IMR-90 (cell line): ENCODE measurements at regions not wholly inside any gene's neighbourhood (a gene's known extent, or its start where the extent isn't known, plus 50 kb on each side); places are given as distances from the start of the nearest gene placed in this dataset.

Experiments used
- CTCF ChIP-seq: conservative IDR thresholded peaks from 2 replicates; pipeline ENCODE4 v1.5.1; 2012; ENCODE audit warnings: mild to moderate bottlenecking, low read depth, low read length, improper control_type of control experiment
- ELK1 ChIP-seq: fragments of 150-350 bp; IDR thresholded peaks from 2 replicates; pipeline ENCODE4 v1.6.1; 2016; ENCODE audit warnings: low read depth, mild to moderate bottlenecking, low read length, moderate library complexity, borderline replicate concordance
- NFE2L2 ChIP-seq: fragments of 150-350 bp; IDR thresholded peaks from 2 replicates; pipeline ENCODE4 v1.6.1; 2016; ENCODE audit warnings: low read depth, mild to moderate bottlenecking, low read length
- POLR2A ChIP-seq: IDR thresholded peaks from 2 replicates; pipeline ENCODE4 v1.6.1; 2012; ENCODE audit warnings: mild to moderate bottlenecking, low read depth, low read length
- RAD21 ChIP-seq: IDR thresholded peaks from 2 replicates; pipeline ENCODE4 v1.6.1; 2012; ENCODE audit warnings: low read length, improper control_type of control experiment
- USF2 ChIP-seq: fragments of 150-350 bp; IDR thresholded peaks from 2 replicates; pipeline ENCODE4 v1.6.1; 2017; ENCODE audit warnings: mild to moderate bottlenecking, antibody characterized with exemption, low read length, low read depth

DNA sequence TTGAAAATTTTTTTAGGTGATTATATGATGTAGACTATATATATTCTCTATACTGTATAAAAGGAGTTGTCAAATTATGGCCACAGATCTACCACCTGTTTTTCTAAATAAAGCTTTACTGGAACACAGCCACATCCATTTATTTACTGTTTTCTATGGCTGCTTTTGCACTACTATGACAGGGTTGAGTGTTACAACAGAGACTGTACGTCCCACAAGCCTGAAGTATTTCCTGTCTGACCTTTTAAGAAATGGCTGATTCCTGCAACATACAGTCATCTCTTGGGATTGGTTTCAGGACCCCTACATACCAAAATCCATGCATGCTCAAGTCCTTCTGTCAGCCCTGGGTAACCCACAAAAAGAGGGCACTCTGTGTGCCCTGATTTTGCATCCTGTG lies 508.3 kb downstream of the TSN start:
- TF ChIP-seq CTCF (no peak), NFE2L2 (no peak), POLR2A (no peak), RAD21 (no peak), USF2 (no peak), ELK1 (no peak)
